Esophagus squamous epithelium (tissue), 4 donors: ENCODE measurements at regions not wholly inside any gene's neighbourhood (a gene's known extent, or its start where the extent isn't known, plus 50 kb on each side); places are given as distances from the start of the nearest gene placed in this dataset.

Source experiments
- POLR2A ChIP-seq, 4 donors: fragments of 450-650 bp; IDR thresholded peaks; one replicate each; pipeline ENCODE4 v1.6.1; 2017; ENCODE audit warnings: antibody characterized with exemption in 4 of 4, mild to moderate bottlenecking in 4 of 4, moderate library complexity in 3 of 4
- TF ChIP-seq, protein P1 (sequence below), 6 experiments: fragments of 450-650 bp in 4 of 6; fragments of 200-600 bp in 2 of 6; sonication (generic) in 2 of 6; IDR thresholded peaks; one replicate each; pipeline ENCODE4 v1.5.1; 2016 to 2019; ENCODE audit warnings: antibody characterized with exemption in 6 of 6, mild to moderate bottlenecking in 4 of 6, moderate library complexity in 4 of 6

DNA sequence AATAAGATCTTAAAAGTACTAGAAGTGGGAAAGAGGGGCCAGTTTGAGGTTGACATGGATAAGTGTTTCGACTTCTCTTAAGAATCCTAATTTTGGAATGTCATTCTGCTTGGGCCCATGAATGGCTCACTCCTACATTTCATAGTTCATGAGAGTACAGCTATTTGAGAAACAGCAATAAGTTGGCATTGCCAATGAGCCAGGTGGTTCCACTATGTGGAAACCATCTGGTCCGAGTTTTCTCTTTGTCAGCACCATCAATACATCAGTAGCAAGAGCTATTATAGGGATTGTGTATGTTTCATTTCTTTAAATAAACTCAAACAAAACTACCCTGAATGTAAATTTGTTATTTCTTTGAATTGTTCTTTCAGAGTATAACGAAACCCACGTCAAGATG, 78.1 kb upstream of the NEBL start:
- TF ChIP-seq, protein P1, sequence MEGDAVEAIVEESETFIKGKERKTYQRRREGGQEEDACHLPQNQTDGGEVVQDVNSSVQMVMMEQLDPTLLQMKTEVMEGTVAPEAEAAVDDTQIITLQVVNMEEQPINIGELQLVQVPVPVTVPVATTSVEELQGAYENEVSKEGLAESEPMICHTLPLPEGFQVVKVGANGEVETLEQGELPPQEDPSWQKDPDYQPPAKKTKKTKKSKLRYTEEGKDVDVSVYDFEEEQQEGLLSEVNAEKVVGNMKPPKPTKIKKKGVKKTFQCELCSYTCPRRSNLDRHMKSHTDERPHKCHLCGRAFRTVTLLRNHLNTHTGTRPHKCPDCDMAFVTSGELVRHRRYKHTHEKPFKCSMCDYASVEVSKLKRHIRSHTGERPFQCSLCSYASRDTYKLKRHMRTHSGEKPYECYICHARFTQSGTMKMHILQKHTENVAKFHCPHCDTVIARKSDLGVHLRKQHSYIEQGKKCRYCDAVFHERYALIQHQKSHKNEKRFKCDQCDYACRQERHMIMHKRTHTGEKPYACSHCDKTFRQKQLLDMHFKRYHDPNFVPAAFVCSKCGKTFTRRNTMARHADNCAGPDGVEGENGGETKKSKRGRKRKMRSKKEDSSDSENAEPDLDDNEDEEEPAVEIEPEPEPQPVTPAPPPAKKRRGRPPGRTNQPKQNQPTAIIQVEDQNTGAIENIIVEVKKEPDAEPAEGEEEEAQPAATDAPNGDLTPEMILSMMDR (IDR thresholded peaks at IDR 0.05) = no peak
- TF ChIP-seq POLR2A (IDR thresholded peaks at IDR 0.05) = no peak
